Activated T-helper 1 cell treated with anti-CD3 and anti-CD28 coated beads, Interleukin-2, amount 50 U/mL, for 16 hours (primary cell): ENCODE measurements at regions not wholly inside any gene's neighbourhood (a gene's known extent, or its start where the extent isn't known, plus 50 kb on each side); places are given as distances from the start of the nearest gene placed in this dataset.

Experiments used
- DNase-seq, 2 donors: peaks; one replicate each; pipeline ENCODE4 v3.0.0-alpha.2; 2020; ENCODE audit warnings: low read depth in 1 of 2, low spot score in 1 of 2

DNA sequence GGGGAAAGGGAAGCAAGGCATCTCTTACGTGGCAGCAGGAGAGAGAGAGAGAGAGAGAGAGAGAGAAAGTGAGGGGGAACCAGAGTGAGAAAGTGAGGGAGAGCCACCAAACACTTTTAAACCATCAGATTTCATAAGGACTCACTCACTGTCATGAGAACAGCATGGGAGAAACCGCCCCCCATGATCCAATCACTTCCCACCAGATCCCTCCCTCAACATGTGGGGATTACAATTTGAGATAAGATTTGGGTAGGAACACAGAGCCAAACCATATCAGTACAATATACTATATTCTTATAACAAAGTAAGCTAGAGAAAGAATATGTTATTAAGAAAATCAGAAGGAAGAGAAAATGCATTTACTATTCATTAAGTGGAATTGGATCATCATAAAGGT is 53.7 kb upstream of the PLXNC1 start:
- no peak for DNase-seq

DNA sequence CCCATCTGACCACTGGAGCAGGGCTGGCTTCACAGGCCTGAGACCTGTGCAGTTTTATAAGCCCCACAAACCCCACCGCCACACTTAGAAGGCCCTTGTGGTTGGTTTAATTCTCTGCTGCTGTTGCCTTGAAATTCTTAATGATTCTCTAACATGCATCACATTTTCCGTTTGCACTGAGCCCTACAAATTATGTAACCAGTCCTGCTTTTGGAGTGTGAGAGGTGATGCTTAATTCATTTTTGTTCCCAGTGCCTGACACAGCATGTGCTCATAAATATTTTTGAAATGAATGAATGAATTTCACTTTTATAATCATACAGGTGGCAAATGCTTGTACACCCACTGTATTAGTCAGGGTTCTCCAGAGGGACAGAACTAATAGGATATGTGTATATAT is 52.8 kb upstream of the PLXNC1 start:
- DNase-seq = no peak

- DNase-seq = no peak
Observed at GRCh38 chr12:94098466-94098865, 49.9 kb upstream of the PLXNC1 start.
